Iris pigment epithelial cell (primary cell): ENCODE measurements at regions not wholly inside any gene's neighbourhood (a gene's known extent, or its start where the extent isn't known, plus 50 kb on each side); places are given as distances from the start of the nearest gene placed in this dataset.
"Not testable (repeated sequence)": the region's sequence is repeated elsewhere in the genome, so short reads cannot be mapped to it uniquely, and the experiment has no call there.

Experiments
- DNase-seq: peaks from one replicate; pipeline ENCODE4 v3.0.0-alpha.2; 2011; ENCODE audit warnings: low read depth

DNA sequence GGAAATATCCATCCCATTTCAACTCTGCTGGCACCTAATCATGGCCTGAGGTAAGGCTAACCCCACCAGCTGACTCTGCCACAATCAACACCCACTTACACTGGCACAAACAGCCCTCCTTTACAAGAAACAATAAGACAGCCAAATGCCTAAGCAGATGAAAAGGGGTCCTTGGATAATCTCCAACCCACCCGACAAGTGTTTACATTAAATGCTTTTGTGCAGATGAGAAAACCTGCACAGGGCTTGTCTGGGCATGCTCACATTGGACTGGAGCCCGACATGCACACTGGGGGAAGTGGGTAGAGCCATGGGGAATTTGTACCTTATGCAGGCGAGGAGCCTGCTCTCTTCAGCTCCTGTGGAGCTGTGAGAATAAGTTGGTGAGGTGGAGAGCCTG lies 138.9 kb upstream of the ITM2A start:
- no peak for DNase-seq

DNA sequence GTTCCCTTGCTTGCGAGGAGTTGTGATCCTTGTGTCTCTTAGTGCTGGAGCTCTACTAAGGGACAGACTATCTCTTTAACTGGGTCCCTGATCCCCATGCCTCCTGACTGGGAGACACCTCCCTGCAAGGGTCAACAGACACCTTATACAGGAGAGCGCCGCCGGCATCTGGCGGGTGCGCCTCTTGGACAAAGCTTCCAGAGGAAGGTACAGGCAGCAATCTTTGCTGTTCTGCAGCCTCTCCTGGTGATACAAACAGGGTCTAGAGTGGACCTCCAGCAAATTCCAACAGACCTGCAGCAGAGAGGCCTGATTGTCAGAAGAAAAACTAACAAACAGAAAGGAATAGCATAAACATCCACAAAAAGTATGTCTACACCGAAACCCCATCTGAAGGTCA lies 115.6 kb upstream of the ITM2A start:
- no peak for DNase-seq

DNA sequence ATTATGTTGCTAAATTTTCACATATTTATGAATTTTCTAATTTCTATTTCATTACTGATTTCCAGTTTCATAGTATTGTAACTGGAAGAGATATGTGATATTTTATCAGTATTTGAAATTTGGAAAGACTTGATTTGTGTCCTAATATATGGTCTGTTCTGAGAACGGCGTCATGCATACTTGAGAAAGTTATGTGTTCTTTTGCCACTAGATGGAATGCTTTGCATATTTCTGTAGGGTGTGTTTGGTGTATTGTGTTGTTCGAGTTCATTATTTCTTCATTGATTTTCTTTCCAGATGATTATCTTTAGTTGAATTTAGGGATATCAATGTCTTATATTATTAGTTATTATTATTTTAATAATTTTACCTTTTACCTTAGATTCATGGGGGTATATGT lies 110.6 kb upstream of the ITM2A start:
- peak; percentile 0 for DNase-seq

DNA sequence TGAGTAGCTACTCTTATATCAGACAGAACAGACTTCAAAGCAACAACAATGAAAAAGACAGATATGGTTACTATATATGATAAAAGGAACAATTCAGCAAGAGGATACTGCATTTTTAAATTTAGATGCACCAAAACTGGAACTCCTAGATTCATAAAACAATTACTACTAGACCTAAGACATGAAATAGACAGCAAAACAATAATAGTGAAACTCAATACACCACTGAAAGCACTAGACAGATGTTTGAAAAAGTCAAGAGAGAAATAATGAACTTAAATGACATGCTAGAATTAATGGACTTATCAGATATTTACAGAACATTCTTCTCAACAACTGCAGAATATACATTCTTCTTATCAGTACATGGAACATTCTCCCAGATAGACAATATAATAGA lies 99.5 kb upstream of the ITM2A start:
- DNase-seq, result no peak

DNA sequence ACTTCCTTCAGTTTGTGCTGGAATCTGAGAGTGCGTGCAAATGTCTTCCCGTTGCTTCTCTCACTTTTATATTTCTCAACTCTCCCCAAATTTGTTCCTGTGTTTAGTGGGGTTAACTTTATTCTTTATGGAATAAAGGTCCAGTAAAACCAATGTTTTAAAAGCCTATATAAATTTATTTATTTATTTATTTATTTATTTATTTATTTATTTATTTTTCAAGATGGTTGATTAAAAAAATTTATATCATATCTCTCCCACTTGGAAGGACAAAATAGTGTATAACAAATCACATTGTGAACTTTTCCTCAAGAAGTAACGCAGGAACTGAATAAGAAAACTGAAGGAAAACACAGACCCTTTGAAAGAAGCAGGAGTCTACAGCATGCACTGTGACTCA lies 95.3 kb upstream of the ITM2A start:
- DNase-seq, result no peak

DNA sequence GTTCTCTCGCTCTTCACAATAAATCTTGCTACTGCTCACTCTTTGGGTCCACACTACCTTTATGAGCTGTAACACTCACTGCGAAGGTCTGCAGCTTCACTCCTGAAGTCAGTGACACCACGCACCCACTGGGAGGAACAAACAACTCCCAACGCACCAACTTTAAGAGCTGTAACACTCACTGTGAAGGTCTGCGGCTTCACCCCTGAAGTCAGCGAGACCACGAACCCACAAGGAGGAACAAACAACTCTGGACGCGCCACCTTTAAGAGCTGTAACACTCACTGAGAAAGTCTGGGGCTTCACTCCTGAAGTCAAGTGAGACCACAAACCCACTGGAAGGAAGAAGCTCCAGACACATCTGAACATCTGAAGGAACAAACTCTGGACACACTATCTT lies 89.5 kb upstream of the ITM2A start:
- DNase-seq, result not testable (repeated sequence)

DNA sequence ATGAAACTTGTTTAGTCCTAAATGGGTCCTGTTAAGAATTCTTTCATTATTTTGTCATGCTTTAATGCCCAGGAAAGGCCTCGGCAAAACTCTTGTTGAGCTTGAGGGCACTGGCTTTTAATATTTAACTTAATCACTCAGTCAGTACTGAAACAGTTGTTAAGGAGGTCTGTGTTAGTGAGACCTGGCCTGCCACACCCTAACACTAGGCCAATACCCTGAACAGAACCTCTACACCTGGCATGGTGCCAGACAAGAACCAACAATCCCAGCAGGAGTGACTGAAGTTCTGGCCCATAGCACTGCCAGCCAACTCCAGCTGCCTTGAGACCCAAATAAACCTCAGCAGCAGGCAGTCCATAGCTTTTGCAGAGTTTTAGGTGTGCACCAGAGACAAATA lies 85.7 kb upstream of the ITM2A start:
- DNase-seq, result no peak

DNA sequence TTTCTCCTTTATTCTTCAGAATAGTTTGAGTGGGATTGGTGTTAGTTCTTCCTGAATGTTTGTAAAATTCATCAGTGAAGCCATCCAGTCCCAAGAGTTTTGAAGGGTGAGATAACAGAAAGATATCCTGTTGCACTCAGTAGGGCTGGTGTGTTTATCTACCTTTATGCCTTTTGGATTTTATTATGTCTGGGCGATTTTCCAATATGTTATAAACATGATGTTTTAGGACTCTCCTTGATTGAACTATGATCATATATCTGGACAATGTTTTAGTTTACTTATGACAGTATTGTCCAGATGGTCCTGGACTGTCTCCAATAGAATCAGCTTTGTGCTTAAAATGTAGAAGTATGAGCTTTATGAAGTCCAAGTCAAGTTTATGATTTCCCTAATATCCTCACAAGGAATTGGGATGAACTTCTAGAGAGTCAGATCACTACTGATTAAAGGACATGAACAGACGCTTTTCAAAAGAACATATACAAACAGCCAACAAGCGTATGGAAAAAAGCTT lies 77.6 kb upstream of the ITM2A start:
- no peak for DNase-seq

DNA sequence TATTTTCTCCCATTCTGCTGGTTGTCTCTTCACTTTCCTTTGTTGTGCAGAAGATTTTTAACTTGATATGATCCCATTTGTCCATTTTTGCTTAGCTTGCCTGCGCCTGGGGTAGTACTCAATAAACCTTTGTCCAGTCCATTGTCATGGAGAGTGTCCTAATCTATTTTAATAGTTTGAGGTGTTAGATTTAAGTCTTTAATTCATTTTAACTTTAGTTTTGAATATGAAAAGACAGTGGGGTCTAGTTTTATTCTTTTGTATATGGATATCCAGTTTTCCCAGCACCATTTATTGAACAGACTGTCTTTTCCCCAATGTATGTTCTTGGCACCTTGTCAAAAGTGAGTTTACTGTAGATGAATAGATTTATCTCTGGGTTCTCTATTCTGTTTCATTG lies 76.0 kb upstream of the ITM2A start:
- DNase-seq, result no peak

DNA sequence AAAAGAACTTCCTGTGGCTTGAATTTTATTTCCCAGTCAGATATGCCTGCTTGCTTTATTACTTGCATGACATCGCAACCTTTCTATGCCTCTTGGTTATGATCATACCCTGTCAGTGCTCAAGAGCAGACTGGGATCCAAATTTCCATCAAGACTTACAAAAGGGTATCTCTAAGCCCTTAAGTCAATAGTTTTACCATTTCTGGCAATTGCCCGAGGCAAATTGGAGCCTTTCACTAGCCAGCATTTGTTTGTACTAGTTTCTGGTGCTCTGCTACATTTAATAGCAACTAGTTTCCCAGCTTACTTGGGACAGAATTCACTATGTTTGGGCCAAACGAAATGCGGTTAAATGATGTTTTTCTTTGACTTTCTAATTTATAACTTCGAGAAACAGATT lies 73.2 kb upstream of the ITM2A start:
- no peak for DNase-seq
